ENCODE measurements at regions not wholly inside any gene's neighbourhood (a gene's known extent, or its start where the extent isn't known, plus 50 kb on each side); places are given as distances from the start of the nearest gene placed in this dataset.

- TF ChIP-seq CTCF (IDR thresholded peaks at IDR 0.05): no peak
- H3K27ac Mint-ChIP-seq (ENCODE audit: unreplicated experiment): no peak overlapping the region
- no peaks in the 10 kb centered on the region for H3K27me3 Mint-ChIP-seq (ENCODE audit: unreplicated experiment)
- peaks cover 11% of the 10 kb centered on the region for H3K9me3 Mint-ChIP-seq (ENCODE audit: unreplicated experiment)
- H3K4me1 Mint-ChIP-seq (ENCODE audit: unreplicated experiment): peaks cover 4% of the 10 kb centered on the region
- no peaks in the 10 kb centered on the region for H3K36me3 Mint-ChIP-seq (ENCODE audit: unreplicated experiment)
- H3K4me3 Mint-ChIP-seq (ENCODE audit: unreplicated experiment): no peak overlapping the region
- no peak for DNase-seq (ENCODE audit: extremely low spot score, unreplicated experiment)
These were observed 283.4 kb upstream of the TMTC1 start for GRCh38 chr12:30067146-30067545.

- no peak for TF ChIP-seq CTCF (IDR thresholded peaks at IDR 0.05)
- peaks cover 11% of the 10 kb centered on the region for H3K9me3 Mint-ChIP-seq (ENCODE audit: unreplicated experiment)
- H3K36me3 Mint-ChIP-seq (ENCODE audit: unreplicated experiment): no peaks in the 10 kb centered on the region
- no peaks in the 10 kb centered on the region for H3K27me3 Mint-ChIP-seq (ENCODE audit: unreplicated experiment)
- H3K4me3 Mint-ChIP-seq (ENCODE audit: unreplicated experiment): no peak overlapping the region
- no peak for DNase-seq (ENCODE audit: extremely low spot score, unreplicated experiment)
- H3K4me1 Mint-ChIP-seq (ENCODE audit: unreplicated experiment): peaks cover 4% of the 10 kb centered on the region
- no peak overlapping the region for H3K27ac Mint-ChIP-seq (ENCODE audit: unreplicated experiment)
These were observed 281.2 kb upstream of the TMTC1 start for GRCh38 chr12:30064906-30065305.

GRCh38 chr12:30063435-30063945, 279.7 kb upstream of the TMTC1 start:
- no peak overlapping the region for H3K27ac Mint-ChIP-seq (ENCODE audit: unreplicated experiment)
- TF ChIP-seq CTCF (IDR thresholded peaks at IDR 0.05): no peak
- H3K4me1 Mint-ChIP-seq (ENCODE audit: unreplicated experiment): peaks cover 4% of the 10 kb centered on the region

GRCh38 chr12:30048371-30048770, 264.6 kb upstream of the TMTC1 start:
- H3K27ac Mint-ChIP-seq (ENCODE audit: unreplicated experiment): no peak overlapping the region
- no peak for DNase-seq (ENCODE audit: extremely low spot score, unreplicated experiment)
- H3K9me3 Mint-ChIP-seq (ENCODE audit: unreplicated experiment): no peaks in the 10 kb centered on the region
- H3K4me1 Mint-ChIP-seq (ENCODE audit: unreplicated experiment): peaks cover 44% of the 10 kb centered on the region
- no peaks in the 10 kb centered on the region for H3K27me3 Mint-ChIP-seq (ENCODE audit: unreplicated experiment)
- no peak for TF ChIP-seq CTCF (IDR thresholded peaks at IDR 0.05)
- no peaks in the 10 kb centered on the region for H3K36me3 Mint-ChIP-seq (ENCODE audit: unreplicated experiment)
- H3K4me3 Mint-ChIP-seq (ENCODE audit: unreplicated experiment): no peak overlapping the region

More at GRCh38 chr12:30063435-30063945, 279.7 kb upstream of the TMTC1 start:
- H3K9me3 Mint-ChIP-seq (ENCODE audit: unreplicated experiment): peaks cover 11% of the 10 kb centered on the region
- DNase-seq (ENCODE audit: extremely low spot score, unreplicated experiment): no peak
- H3K4me3 Mint-ChIP-seq (ENCODE audit: unreplicated experiment): no peak overlapping the region
- H3K27me3 Mint-ChIP-seq (ENCODE audit: unreplicated experiment): no peaks in the 10 kb centered on the region
- H3K36me3 Mint-ChIP-seq (ENCODE audit: unreplicated experiment): no peaks in the 10 kb centered on the region

GRCh38 chr12:30047516-30048254, 263.9 kb upstream of the TMTC1 start:
- H3K27ac Mint-ChIP-seq (ENCODE audit: unreplicated experiment): peak overlapping the region; percentile 81
- H3K36me3 Mint-ChIP-seq (ENCODE audit: unreplicated experiment): no peaks in the 10 kb centered on the region
- TF ChIP-seq CTCF (IDR thresholded peaks at IDR 0.05): no peak
- no peak overlapping the region for H3K4me3 Mint-ChIP-seq (ENCODE audit: unreplicated experiment)
- no peaks in the 10 kb centered on the region for H3K27me3 Mint-ChIP-seq (ENCODE audit: unreplicated experiment)
- no peaks in the 10 kb centered on the region for H3K9me3 Mint-ChIP-seq (ENCODE audit: unreplicated experiment)
- H3K4me1 Mint-ChIP-seq (ENCODE audit: unreplicated experiment): peaks cover 48% of the 10 kb centered on the region
- no peak for DNase-seq (ENCODE audit: extremely low spot score, unreplicated experiment)

All from osteocyte (in vitro differentiated cells).